ENCODE measurements at regions not wholly inside any gene's neighbourhood (a gene's known extent, or its start where the extent isn't known, plus 50 kb on each side); places are given as distances from the start of the nearest gene placed in this dataset.
A peak's percentile ranks its signal among the peaks of the same experiment; 100 is the strongest.

GRCh38 chr15:75145027-75145841 is 56.4 kb upstream of the C15orf39 start (continued):
- peak; percentile 51; the same call in 1 of the 2 replicates for TF ChIP-seq ZBTB25 (CRISPR knock-in tag; IDR thresholded peaks at IDR 0.05)
- peak; percentile 78; the same call in 1 of the 2 replicates for TF ChIP-seq PHF21A (CRISPR knock-in tag; IDR thresholded peaks at IDR 0.05)
- TF ChIP-seq ZFP62 (CRISPR knock-in tag; IDR thresholded peaks at IDR 0.05), result no peak
- peak; percentile 71; the same call in 1 of the 2 replicates for TF ChIP-seq ZNF598 (CRISPR knock-in tag; IDR thresholded peaks at IDR 0.05; ENCODE audit: borderline replicate concordance)
- TF ChIP-seq MED1 (CRISPR knock-in tag; IDR thresholded peaks at IDR 0.05), result peak; percentile 47; the same call in 1 of the 2 replicates
- no peak for TF ChIP-seq HINFP (CRISPR knock-in tag; IDR thresholded peaks at IDR 0.05; ENCODE audit: low read depth)
- TF ChIP-seq RNF2 (conservative IDR thresholded peaks at IDR 0.05; ENCODE audit: low read depth), result no peak
- TF ChIP-seq SOX5 (CRISPR knock-in tag; IDR thresholded peaks at IDR 0.05; ENCODE audit: borderline replicate concordance), result 0 out of 2 replicates have a peak, but pooled peaks have one; percentile 7
- no peak for TF ChIP-seq IKZF5 (CRISPR knock-in tag; IDR thresholded peaks at IDR 0.05)
- TF ChIP-seq SAFB2 (CRISPR knock-in tag; IDR thresholded peaks at IDR 0.05; ENCODE audit: borderline replicate concordance, low read depth), result no peak
- TF ChIP-seq ZKSCAN1 (IDR thresholded peaks at IDR 0.05; ENCODE audit: low read length), result no peak
- peak; percentile 80; the same call in 1 of the 2 replicates for TF ChIP-seq THAP9 (CRISPR knock-in tag; IDR thresholded peaks at IDR 0.05; ENCODE audit: borderline replicate concordance)
- no peak for TF ChIP-seq MLXIP (CRISPR knock-in tag; IDR thresholded peaks at IDR 0.05; ENCODE audit: borderline replicate concordance)
- peak; percentile 30; the same call in 1 of the 2 replicates for TF ChIP-seq TRAFD1 (CRISPR knock-in tag; IDR thresholded peaks at IDR 0.05; ENCODE audit: borderline replicate concordance)
- peak; percentile 19; the same call in 1 of the 2 replicates for TF ChIP-seq FOXK1 (CRISPR knock-in tag; IDR thresholded peaks at IDR 0.05; ENCODE audit: borderline replicate concordance, low read depth)
- TF ChIP-seq MZF1 (CRISPR knock-in tag; IDR thresholded peaks at IDR 0.05; ENCODE audit: borderline replicate concordance), result no peak

Measured in HepG2 (cell line).